NCI-H2081 (cell line): ENCODE measurements at regions not wholly inside any gene's neighbourhood (a gene's known extent, or its start where the extent isn't known, plus 50 kb on each side); places are given as distances from the start of the nearest gene placed in this dataset.
A peak's percentile ranks its signal among the peaks of the same experiment; 100 is the strongest.

Source experiments
- DNase-seq, 2 experiments: peaks; one replicate each; lab custom pipeline; 2025; lab: John Stamatoyannopoulos, UW

GRCh38 chr11:97414801-97415200 lies 1025.0 kb downstream of the JRKL start:
- no peak for DNase-seq

DNA sequence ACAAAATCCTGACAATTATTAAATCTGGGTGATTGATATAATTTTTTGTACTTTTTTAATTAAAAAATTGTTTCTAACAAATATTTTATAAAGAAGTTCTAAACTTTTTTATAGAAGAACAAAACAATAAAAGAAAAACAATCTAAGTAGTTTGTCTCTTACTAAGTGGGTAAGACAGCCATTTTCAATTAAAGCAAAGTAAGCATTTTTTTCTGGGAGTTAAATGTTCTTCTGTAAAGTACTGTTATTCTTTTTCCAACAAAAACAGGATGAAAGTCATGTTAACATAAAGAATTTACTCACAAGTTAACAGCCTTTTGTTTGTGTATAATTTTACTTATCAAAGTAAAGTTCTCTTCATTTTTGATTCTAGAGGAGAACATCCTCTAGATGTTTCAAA lies 1029.9 kb downstream of the JRKL start:
- no peak for DNase-seq

GRCh38 chr11:97428247-97428790 lies 1038.5 kb downstream of the JRKL start:
- DNase-seq, result no peak

DNA sequence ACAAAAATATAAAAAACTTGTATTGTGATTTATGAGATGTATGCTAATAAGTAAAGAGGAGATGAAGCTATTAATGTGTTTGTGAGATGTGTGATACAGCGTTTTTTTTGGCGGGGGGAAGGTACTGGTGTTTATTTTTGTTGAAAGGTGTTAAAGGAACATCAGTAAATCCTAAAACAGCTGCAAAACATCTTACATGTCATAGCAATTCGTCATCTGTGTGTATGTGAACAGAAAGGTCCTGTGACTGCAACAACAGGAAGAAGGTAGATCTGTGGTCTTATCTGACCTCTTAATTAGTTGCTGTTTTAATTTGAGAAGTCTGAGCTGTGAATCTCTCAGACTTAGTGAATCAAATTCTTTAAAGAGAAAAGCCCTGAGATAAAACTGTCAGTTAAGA lies 1041.1 kb downstream of the JRKL start:
- no peak for DNase-seq

GRCh38 chr11:97432926-97433325 lies 1043.1 kb downstream of the JRKL start:
- DNase-seq, result no peak

GRCh38 chr11:97445561-97445960 lies 1055.7 kb downstream of the JRKL start:
- DNase-seq, result no peak

DNA sequence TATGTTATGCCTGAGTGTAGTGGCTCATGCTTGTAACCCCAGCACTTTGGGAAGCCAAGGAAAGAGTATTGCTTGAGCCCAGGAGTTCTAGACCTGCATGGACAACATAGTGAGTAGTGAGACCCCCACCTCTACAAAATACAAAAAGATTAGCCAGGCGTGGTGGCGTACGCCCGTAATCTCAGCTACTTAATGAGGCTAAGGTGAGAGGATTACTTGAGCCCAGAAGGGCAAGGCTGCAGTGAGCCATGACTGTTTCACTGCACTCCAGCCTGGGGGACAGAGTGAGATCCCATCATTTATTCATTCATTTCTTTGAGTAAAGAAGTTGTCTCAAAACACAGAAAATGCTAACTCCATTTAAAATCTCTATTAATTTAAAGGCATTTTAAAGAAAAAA lies 1061.6 kb downstream of the JRKL start:
- no peak for DNase-seq

DNA sequence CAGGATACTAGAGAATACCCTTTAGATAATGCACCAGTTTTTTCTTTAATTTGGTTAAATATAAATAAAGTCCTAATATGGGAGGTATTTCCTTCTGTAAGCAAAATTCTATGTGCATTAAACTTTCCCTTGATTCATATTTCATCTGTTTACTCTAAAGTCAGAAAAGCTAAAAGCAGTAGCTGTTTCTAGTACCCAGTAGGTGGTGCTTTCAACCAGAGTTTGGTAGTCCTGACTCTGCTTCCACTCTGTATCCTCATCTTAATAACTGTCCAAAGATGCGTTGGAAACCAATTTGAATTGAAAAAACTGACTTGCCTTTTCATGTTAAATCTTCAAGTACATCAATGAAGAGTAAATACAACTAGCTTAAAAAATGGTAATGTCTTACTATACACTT lies 1065.2 kb downstream of the JRKL start:
- peak; percentile 2 to 46 for DNase-seq

GRCh38 chr11:97460091-97460490 lies 1070.3 kb downstream of the JRKL start:
- DNase-seq, result no peak

DNA sequence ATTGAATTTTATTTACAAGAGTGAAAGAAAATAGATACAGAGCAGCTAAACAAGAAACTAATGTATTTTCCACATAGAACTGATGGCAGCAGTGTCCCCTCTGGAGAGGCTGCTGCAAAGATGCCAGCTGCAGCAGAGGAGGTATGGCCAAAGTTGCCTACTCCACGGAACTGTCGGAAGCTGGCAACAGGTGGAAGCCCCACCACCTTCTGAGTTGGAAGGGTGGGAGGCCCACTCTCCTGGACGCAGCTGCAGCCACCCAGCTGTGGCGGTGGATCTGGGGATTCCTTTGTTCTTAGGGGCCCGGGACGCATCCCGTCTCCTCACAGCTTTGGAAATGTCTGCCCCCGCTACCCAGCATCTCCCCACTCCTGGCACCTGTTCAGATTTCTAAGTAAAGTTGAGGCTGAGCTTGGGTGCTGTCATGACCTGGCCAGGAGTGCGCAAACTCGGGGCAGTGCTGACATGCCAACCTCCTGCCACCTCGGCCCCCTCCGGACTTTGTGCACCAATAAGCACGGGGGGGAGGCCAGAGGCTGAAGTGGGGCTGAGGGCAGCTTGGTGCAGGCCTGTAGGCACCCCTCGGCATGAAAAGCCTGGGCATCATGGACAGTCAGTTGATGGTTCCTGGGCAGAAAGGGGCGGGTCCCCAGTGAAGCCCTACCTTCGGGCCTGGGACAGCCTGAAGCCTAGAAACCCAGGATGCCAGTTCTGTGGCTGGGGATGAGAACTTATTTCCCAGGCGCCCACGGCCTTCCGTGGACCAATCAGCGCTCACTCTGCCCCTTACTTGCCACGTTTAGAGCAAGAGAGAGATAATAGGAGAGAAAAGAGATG lies 1071.4 kb downstream of the JRKL start:
- DNase-seq, result no peak

- DNase-seq, result no peak
Measured at GRCh38 chr11:97461934-97462333, 1072.1 kb downstream of the JRKL start.

DNA sequence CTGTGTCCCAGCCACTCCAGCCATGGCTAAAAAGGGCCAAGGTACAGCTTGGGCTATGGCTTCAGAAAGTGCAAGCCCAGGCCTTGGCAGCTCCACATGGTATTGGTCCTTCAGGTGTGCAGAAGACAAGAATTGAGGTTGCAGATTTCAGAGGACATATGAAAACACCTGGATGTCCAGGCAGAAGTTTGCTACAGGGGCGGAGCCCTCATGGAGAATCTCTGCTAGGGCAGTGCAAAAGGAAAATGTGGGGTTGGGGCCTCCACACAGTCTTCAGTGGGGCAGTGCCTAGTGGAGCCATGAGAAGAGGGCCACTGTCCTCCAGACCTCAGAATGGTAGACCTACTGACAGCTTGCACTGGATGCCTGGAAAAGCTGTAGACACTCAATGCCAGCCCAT lies 1074.1 kb downstream of the JRKL start:
- DNase-seq, result no peak

- no peak for DNase-seq
Measured at GRCh38 chr11:97471480-97471879, 1081.7 kb downstream of the JRKL start.

DNA sequence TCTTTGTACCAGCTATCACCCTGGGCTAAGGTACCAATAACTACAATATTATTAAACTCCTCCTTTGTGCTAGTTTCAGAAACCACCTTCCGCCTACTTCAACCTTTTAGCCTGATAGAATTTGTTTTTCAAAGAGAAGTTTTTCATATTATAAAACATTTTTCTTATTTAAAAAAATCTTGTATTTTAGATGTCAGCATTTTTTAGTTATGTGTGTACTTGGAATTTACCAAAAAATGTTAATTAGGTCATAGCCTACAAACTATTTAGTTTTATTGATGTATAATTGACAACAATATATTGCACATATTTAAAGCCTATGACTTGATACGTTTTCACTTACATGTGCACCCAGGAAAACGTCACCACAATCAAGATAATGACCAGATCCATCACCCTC lies 1097.6 kb downstream of the JRKL start:
- DNase-seq, result no peak

GRCh38 chr11:97498891-97499290 lies 1109.1 kb downstream of the JRKL start:
- DNase-seq, result no peak

GRCh38 chr11:97502201-97502600 lies 1112.4 kb downstream of the JRKL start:
- DNase-seq, result no peak

DNA sequence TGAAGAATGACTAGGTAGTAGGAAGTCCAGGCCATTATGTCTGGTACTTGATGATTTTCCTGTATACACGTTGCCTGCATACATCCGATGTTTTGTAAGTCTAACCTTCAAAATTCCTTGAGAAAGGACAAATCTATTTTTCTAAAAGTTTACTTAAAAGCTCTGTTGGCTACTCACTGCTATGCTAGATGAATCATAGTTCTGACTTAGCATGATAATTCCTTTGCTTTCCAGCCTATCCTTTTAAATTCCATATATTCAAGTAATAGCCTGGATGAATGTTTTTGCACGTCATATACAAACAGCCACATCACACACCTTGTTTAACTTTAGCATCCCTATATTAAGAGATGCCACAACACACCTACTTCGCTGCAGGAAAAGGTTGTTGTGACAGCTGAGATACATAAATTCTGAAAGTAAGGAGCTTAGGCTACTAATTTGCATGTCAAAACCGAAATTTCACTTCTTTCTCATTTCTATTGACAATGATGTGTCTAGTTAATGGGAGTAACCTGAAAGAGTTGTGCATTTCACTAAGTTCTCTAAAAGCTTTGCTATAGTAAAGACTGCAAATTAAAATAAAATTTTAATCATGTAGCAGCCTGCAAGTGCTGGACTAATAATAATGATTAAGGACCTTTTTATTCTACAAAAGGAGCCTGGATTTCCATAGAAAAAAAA lies 1116.4 kb downstream of the JRKL start:
- DNase-seq, result no peak

DNA sequence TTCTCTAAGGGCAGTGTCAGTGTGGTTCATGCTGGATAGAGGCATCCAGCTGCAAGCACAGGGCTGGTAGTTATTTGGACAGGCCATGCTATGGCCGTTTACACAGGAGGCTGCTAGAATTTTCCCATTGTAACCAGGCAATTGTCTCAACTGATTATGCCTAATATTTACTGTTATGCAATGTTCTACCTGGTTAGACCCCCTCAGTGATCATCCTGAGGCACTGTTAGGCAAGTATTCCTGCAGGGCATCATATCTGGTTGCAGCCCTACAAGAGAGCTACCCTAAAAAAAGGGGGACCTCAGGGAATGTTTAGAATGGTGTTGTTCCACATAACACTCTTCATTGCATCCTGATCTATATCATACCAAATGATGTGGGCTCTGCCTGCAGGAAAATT lies 1124.6 kb downstream of the JRKL start:
- DNase-seq, result no peak

GRCh38 chr11:97516688-97517087 lies 1126.9 kb downstream of the JRKL start:
- no peak for DNase-seq

DNA sequence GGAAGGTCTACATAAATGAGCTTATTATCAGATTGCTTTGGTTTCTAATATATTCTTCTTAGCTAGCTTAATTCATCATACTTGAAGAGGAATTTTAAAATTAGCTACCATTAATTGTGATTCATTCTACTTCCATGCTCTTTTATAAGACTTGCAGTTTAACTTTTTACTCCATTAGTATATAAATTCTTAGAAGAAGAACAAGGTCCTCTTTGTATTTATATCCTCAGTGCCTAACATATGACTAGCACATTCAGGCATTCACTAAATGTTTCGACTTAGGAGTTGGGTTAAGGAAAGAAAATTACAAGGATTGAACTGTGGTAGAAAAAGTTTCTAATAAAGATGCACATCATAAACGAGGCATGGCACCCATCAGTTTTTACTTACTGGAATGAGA lies 1135.5 kb downstream of the JRKL start:
- DNase-seq, result no peak

DNA sequence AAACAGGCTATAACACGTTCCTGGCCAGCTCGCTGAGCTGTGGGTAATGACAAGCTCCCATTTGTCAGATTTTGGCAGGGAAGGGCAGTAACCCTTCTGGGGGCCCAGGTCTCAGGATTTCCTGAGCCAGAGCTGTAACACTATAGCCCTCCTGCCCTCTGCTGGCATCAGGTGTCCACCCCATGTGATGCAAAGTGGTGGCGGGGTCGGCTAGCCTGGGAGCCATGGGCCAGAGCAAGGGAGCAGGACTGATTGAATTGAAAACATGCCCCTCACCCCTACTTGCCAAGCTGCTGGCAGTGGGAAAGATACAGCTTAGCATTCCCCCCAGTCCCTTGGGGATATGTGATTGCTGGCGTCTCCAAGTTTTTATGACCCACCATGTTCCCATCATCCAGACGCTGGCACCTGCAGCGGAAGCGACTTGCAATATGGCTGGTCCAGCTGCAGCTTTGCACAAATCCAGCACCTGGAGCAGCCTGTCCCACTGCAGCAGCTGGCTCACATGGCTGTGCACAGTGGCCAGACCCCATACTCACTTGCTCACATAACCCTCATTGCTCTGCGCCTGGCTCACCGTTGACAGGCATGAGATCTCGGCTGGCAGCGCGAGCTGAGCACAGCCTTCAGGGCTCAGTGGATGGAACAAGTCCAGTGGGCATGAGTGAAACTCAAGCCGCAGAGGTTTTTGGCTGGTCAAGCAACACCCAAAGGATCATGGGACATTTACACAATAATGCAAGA lies 1147.8 kb downstream of the JRKL start:
- DNase-seq, result no peak

- DNase-seq, result no peak
Measured at GRCh38 chr11:97544431-97544830, 1154.6 kb downstream of the JRKL start.

- DNase-seq, result no peak
Measured at GRCh38 chr11:97548280-97548679, 1158.5 kb downstream of the JRKL start.
